DND-41 (cell line): ENCODE measurements at regions not wholly inside any gene's neighbourhood (a gene's known extent, or its start where the extent isn't known, plus 50 kb on each side); places are given as distances from the start of the nearest gene placed in this dataset.

Experiments used
- ATAC-seq: fragments of 200-7000 bp; cut with Tn5 transposase; 3 replicates; pipeline ENCODE4 v1.9.1; 2021; ENCODE audit warnings: low read depth; ENCODE audit not compliant: insufficient read depth
- DNase-seq: peaks from one replicate; pipeline ENCODE4 v3.0.0-alpha.2; 2020
- H2AFZ ChIP-seq: 2 replicates; pipeline ENCODE4 v1.6.0; 2012; ENCODE audit warnings: low read depth, low read length
- H3K27ac ChIP-seq: 2 replicates; pipeline ENCODE4 v1.5.1; 2012; ENCODE audit warnings: low read length, inconsistent platforms
- H3K27me3 ChIP-seq: fragments of 200-600 bp; sonication (generic); 2 replicates; pipeline ENCODE4 v1.6.0; 2012; ENCODE audit warnings: low read length, mild to moderate bottlenecking, inconsistent platforms; ENCODE audit not compliant: insufficient read depth, poor library complexity
- H3K36me3 ChIP-seq: 2 replicates; pipeline ENCODE4 v1.5.1; 2012; ENCODE audit warnings: low read length, inconsistent platforms; ENCODE audit not compliant: insufficient read depth
- H3K4me1 ChIP-seq: 2 replicates; pipeline ENCODE4 v1.5.1; 2012; ENCODE audit warnings: mild to moderate bottlenecking, low read length; ENCODE audit not compliant: insufficient read depth
- H3K4me2 ChIP-seq: 2 replicates; pipeline ENCODE4 v1.6.0; 2012; ENCODE audit warnings: mild to moderate bottlenecking, moderate library complexity, low read length, inconsistent platforms; ENCODE audit not compliant: insufficient read depth
- H3K4me3 ChIP-seq, 2 experiments: fragments of 200-600 bp in 1 of 2; shearing (Covaris generic) in 1 of 2; 2 replicates each; pipeline ENCODE4 v1.5.1; 2012 to 2016; ENCODE audit warnings: inconsistent platforms in 2 of 2, low read length in 2 of 2, mild to moderate bottlenecking in 2 of 2, low read depth in 1 of 2, moderate library complexity in 1 of 2
- H3K79me2 ChIP-seq: 2 replicates; pipeline ENCODE4 v1.6.0; 2012; ENCODE audit warnings: low read length, inconsistent platforms; ENCODE audit not compliant: insufficient read depth
- H3K9ac ChIP-seq: 2 replicates; pipeline ENCODE4 v1.6.0; 2012; ENCODE audit warnings: low read depth, mild to moderate bottlenecking, inconsistent platforms, low read length, moderate library complexity
- H3K9me3 ChIP-seq: 2 replicates; pipeline ENCODE4 v1.5.1; 2012; ENCODE audit warnings: low read length, moderate library complexity, mild to moderate bottlenecking, inconsistent platforms; ENCODE audit not compliant: insufficient read depth, severe bottlenecking
- H4K20me1 ChIP-seq: 2 replicates; pipeline ENCODE4 v1.6.0; 2012; ENCODE audit warnings: low read length; ENCODE audit not compliant: insufficient read depth
- CTCF ChIP-seq: IDR thresholded peaks from 2 replicates; pipeline ENCODE4 v1.5.1; 2012; ENCODE audit warnings: borderline replicate concordance, low read length, moderate library complexity, mild to moderate bottlenecking; ENCODE audit not compliant: poor library complexity, severe bottlenecking; ENCODE audit errors: extremely low read depth
- EZH2 ChIP-seq: IDR thresholded peaks from 3 replicates; pipeline ENCODE4 v1.6.1; 2012; ENCODE audit warnings: borderline replicate concordance, low read depth, mild to moderate bottlenecking, moderate library complexity, low read length, inconsistent platforms; ENCODE audit not compliant: severe bottlenecking

GRCh38 chr3:174715386-174715785 is 143.7 kb upstream of the NAALADL2 start:
- H3K9me3 ChIP-seq, result no peaks in the 10 kb centered on the region
- H3K27ac ChIP-seq, result no peak overlapping the region
- H3K27me3 ChIP-seq, result no peaks in the 10 kb centered on the region
- no peaks in the 10 kb centered on the region for H3K36me3 ChIP-seq
- H4K20me1 ChIP-seq, result no peaks in the 10 kb centered on the region
- no peak for TF ChIP-seq EZH2
- no peak for TF ChIP-seq CTCF
- H3K4me2 ChIP-seq, result no peak overlapping the region
- no peak for DNase-seq
- no peak overlapping the region for H3K4me3 ChIP-seq
- ATAC-seq, result no peak
- H3K79me2 ChIP-seq, result no peaks in the 10 kb centered on the region
- no peak overlapping the region for H2AFZ ChIP-seq
- H3K4me1 ChIP-seq, result no peaks in the 10 kb centered on the region
- H3K9ac ChIP-seq, result no peak overlapping the region

- no peak for TF ChIP-seq EZH2
- TF ChIP-seq CTCF, result no peak
- Histone ChIP-seq H3K9ac (no peak overlapping the region), H3K4me1 (no peaks in the 10 kb centered on the region), H3K4me2 (no peak overlapping the region), H4K20me1 (no peaks in the 10 kb centered on the region), H3K4me3 (no peak overlapping the region), H3K27ac (no peak overlapping the region), H3K9me3 (no peaks in the 10 kb centered on the region), H3K36me3 (no peaks in the 10 kb centered on the region), H3K79me2 (no peaks in the 10 kb centered on the region), H3K27me3 (no peaks in the 10 kb centered on the region), H2AFZ (no peak overlapping the region)
- DNase-seq (no peak), ATAC-seq (no peak)
These were observed 142.1 kb upstream of the NAALADL2 start for GRCh38 chr3:174716956-174717505.

- H3K9ac ChIP-seq, result no peak overlapping the region
- H3K36me3 ChIP-seq, result no peaks in the 10 kb centered on the region
- H4K20me1 ChIP-seq, result no peaks in the 10 kb centered on the region
- no peaks in the 10 kb centered on the region for H3K9me3 ChIP-seq
- H3K27ac ChIP-seq, result no peak overlapping the region
- no peak overlapping the region for H2AFZ ChIP-seq
- H3K4me3 ChIP-seq, result no peak overlapping the region
- H3K4me2 ChIP-seq, result no peak overlapping the region
- no peaks in the 10 kb centered on the region for H3K79me2 ChIP-seq
- H3K27me3 ChIP-seq, result no peaks in the 10 kb centered on the region
- DNase-seq (no peak), ATAC-seq (no peak)
- no peak for TF ChIP-seq EZH2
- TF ChIP-seq CTCF, result no peak
- H3K4me1 ChIP-seq, result no peaks in the 10 kb centered on the region
These were observed 138.4 kb upstream of the NAALADL2 start for GRCh38 chr3:174720717-174721116.

GRCh38 chr3:174725303-174725702 is 133.8 kb upstream of the NAALADL2 start:
- no peak for TF ChIP-seq EZH2
- no peak for TF ChIP-seq CTCF
- Histone ChIP-seq H3K27ac (no peak overlapping the region), H4K20me1 (no peaks in the 10 kb centered on the region), H3K4me3 (no peak overlapping the region), H3K36me3 (no peaks in the 10 kb centered on the region), H3K9ac (no peak overlapping the region), H3K4me2 (no peak overlapping the region), H2AFZ (no peak overlapping the region), H3K9me3 (no peaks in the 10 kb centered on the region), H3K27me3 (no peaks in the 10 kb centered on the region), H3K4me1 (no peaks in the 10 kb centered on the region), H3K79me2 (no peaks in the 10 kb centered on the region)
- ATAC-seq (no peak), DNase-seq (no peak)
